Effector memory CD8-positive, alpha-beta T cell (primary cell): ENCODE measurements at regions not wholly inside any gene's neighbourhood (a gene's known extent, or its start where the extent isn't known, plus 50 kb on each side); places are given as distances from the start of the nearest gene placed in this dataset.
A peak's percentile ranks its signal among the peaks of the same experiment; 100 is the strongest.
"Not testable (repeated sequence)": the region's sequence is repeated elsewhere in the genome, so short reads cannot be mapped to it uniquely, and the experiment has no call there.

Experiments used
- ATAC-seq: fragments of 150-1000 bp; cut with Tn5 transposase; replicated peaks from 2 replicates; pipeline ENCODE4 v1.10.0; 2021; ENCODE audit warnings: mild to moderate bottlenecking, moderate library complexity
- DNase-seq, 3 experiments: peaks; one replicate each; pipeline ENCODE4 v3.0.0; 2021
- H3K27ac Mint-ChIP-seq, 2 donors: one replicate each; pipeline ENCODE4 v1.8.0; 2022; ENCODE audit warnings: mild to moderate bottlenecking in 2 of 2, mixed read lengths in 2 of 2, moderate library complexity in 2 of 2
- H3K27me3 Mint-ChIP-seq, 2 donors: one replicate each; pipeline ENCODE4 v1.8.0; 2022; ENCODE audit warnings: mixed read lengths in 2 of 2
- H3K36me3 Mint-ChIP-seq: one replicate; pipeline ENCODE4 v1.8.0; 2022; ENCODE audit warnings: mild to moderate bottlenecking, moderate library complexity, mixed read lengths; ENCODE audit not compliant: insufficient read depth
- H3K4me1 Mint-ChIP-seq, 2 donors: one replicate each; pipeline ENCODE4 v1.8.0; 2022; ENCODE audit warnings: low read depth in 2 of 2, mixed read lengths in 2 of 2
- H3K4me3 Mint-ChIP-seq, 2 donors: one replicate each; pipeline ENCODE4 v1.8.0; 2022; ENCODE audit warnings: mild to moderate bottlenecking in 2 of 2, mixed read lengths in 2 of 2, moderate library complexity in 2 of 2
- H3K9me3 Mint-ChIP-seq, 2 donors: one replicate each; pipeline ENCODE4 v1.8.0; 2022; ENCODE audit warnings: mixed read lengths in 2 of 2

DNA sequence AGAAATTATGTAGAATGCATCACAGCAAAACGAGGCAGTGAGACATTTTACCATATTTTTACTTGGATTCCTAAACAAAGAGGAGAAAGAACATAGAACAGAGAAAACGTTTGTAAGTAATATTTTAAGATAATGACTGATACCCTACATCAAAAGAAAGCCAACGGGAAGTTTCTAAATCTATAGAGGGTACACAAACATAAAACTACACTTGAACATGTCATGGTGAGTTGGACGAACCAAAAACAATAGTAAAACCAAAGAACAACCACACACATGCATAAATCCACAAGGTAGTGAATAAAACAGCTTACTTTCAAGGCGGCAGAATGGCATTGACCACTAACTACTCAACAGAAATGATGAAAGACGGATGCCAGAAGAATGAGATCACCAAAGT is 209.7 kb upstream of the NOTCH2NLA start:
- not testable (repeated sequence) for DNase-seq, ATAC-seq, H3K27ac Mint-ChIP-seq, H3K36me3 Mint-ChIP-seq, H3K27me3 Mint-ChIP-seq, H3K4me3 Mint-ChIP-seq, H3K9me3 Mint-ChIP-seq, H3K4me1 Mint-ChIP-seq

DNA sequence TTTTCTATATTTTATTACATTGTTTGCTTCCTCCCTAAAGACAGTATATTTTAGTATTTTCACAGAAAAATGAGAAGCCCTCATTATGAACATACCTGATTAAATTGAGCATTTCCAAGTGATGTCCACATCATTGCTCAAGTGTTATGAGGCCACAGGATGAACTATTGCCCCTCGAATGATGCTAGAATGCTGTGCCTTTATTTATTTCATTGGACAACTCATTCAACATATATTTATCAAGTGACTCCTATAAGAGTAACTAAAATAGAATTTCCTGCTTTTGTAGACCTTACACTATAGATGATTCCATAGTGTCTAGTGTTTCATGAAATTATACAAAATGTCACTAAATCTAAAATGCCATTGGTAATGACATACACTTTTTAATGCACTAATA is 187.8 kb upstream of the NOTCH2NLA start:
- not testable (repeated sequence) for H3K27me3 Mint-ChIP-seq, H3K4me3 Mint-ChIP-seq, H3K36me3 Mint-ChIP-seq, DNase-seq, H3K27ac Mint-ChIP-seq, H3K9me3 Mint-ChIP-seq, ATAC-seq
- H3K4me1 Mint-ChIP-seq, result peaks cover 4 to 10% of the 10 kb centered on the region in 2 donors

DNA sequence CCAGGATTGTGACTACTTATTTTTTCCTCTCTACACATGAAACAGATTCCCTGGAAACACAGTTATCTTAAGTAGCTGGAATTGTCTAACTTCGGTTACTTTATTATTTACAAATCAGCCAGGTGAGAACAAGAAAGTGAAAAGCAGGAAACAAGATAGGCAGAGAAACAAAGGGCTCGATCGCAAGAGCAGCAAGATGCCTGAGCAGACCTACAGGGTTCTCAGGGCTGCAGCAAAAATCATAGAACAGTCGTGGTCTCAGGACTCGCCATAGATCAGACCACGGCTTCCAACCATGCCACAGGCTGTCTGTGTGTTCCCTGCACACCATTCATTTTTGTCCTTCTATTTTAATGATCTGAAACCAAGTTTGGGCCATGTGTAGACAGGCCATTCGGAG is 186.2 kb upstream of the NOTCH2NLA start:
- H3K36me3 Mint-ChIP-seq, H3K27me3 Mint-ChIP-seq, H3K9me3 Mint-ChIP-seq, ATAC-seq, DNase-seq: not testable (repeated sequence)
- Mint-ChIP-seq H3K4me1 (peaks cover 6 to 12% of the 10 kb centered on the region in 2 donors), H3K27ac (peak overlapping the region; percentile 78 to 79), H3K4me3 (peak overlapping the region; percentile 35 to 69)

DNA sequence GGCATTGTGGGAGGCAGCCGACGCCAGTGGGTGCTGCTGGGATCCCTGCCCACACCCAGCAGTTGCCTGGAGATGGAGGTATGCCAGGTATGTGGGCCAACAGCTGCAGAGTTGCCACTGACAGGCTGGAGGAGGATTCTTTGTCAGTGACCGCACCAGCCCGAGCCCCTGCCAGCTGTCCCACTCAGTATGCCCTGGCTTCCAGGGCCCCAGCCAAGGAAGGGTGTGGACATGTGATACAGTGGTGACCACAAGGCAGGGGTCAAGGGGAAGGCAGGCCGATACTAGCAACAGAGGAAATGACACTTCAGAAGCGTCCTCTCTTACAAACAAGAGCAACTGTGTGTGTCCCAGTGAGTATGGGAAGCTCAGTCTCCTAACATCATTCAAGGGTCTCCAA is 185.1 kb upstream of the NOTCH2NLA start:
- ATAC-seq, H3K27me3 Mint-ChIP-seq, DNase-seq, H3K36me3 Mint-ChIP-seq, H3K9me3 Mint-ChIP-seq, H3K27ac Mint-ChIP-seq: not testable (repeated sequence)
- H3K4me3 Mint-ChIP-seq, result peak overlapping the region in 1 of 2 donors; percentile 38
- peaks cover 9 to 16% of the 10 kb centered on the region in 2 donors for H3K4me1 Mint-ChIP-seq

DNA sequence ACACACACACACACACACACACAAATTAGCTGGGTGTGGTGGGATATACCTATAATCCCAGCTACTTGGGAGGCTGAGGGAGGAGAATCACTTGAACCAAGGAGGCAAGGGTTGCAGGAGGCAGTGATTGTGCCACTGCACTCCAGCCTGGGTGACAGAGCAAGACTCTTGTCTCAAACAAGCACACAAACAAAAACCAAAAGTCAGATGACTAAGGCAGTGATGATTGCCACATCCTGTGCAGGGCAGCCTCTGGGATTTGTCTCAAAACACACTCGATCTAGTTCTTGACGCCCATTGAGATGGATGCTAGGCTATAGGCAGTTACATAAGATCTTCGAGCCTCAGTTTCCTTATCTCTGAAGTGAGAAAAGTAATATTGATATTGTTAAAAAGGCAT is 183.1 kb upstream of the NOTCH2NLA start:
- ATAC-seq (peak; percentile 76), DNase-seq (peak in 2 of 3 experiments; percentile 28 to 54)
- peaks cover 9 to 16% of the 10 kb centered on the region in 2 donors for H3K4me1 Mint-ChIP-seq
- H3K9me3 Mint-ChIP-seq, H3K27me3 Mint-ChIP-seq, H3K36me3 Mint-ChIP-seq: not testable (repeated sequence)
- H3K4me3 Mint-ChIP-seq, result peak overlapping the region; percentile 71 to 75
- peak overlapping the region; percentile 69 to 77 for H3K27ac Mint-ChIP-seq

DNA sequence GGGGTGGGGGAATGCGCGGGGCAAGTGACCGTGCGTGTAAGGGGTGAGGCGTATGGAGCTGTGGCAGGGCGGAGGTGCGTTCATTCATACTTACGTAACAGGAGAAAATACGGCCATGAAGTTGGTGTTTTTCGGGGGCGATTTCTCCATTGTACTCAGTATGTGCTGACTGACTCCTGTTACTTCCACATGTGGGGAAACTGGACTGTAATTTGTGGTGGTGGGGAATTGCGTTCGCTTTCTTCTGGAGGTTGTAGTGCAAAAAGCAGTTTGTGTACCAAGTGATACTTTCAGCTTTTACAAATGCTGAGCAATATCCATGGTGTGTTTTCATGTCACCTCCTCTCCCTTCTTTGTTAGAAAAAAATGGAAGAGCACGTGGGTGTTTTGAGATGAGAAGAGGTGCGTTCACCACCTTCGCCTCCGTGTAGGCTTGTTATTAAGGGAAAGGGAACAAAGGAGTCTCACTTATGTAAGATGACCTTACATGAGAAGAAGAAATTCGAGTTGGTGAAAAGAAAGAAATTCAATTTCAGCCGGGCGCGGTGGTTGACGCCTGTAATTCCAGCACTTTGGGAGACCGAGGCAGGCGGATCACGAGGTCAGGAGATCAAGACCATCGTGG is 181.1 kb upstream of the NOTCH2NLA start:
- ATAC-seq, result peak; percentile 70
- not testable (repeated sequence) for H3K27me3 Mint-ChIP-seq, H3K9me3 Mint-ChIP-seq, DNase-seq, H3K36me3 Mint-ChIP-seq
- H3K4me3 Mint-ChIP-seq, result peak overlapping the region; percentile 62 to 72
- H3K4me1 Mint-ChIP-seq, result peaks cover 5 to 11% of the 10 kb centered on the region in 2 donors
- peak overlapping the region; percentile 86 to 95 for H3K27ac Mint-ChIP-seq

DNA sequence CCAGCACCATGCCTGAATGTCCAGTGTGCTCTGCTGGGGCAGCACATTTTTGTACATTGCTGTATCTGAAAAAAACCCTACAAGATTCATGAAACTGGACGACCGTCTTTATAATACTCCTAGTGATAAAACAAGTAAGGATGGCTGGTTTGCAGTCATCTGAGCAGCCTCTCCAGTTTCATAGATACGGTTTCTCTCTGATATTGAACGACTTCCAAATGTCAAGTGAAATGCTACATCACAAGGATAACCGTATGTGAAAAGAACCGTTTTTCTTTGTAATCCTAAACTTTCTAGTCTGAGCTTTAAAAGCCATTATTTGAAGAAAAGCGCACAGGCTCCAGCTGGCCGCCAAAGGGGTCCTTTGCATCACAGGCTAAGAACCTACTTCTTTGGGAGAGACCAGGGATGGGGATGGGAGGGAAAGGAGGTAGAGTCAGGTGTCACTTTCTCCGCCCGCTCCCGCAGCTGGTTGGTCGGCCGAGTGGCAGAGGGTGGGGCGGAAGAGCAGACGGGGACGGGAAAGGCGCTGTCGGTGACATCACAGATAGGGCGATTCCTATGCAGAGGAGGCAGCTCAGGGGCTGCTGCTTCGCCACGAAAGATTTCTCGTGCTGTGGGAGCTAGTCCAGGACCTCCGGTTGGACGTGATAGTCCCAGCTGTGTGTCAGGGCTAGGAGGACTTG is 180.4 kb upstream of the NOTCH2NLA start:
- H3K4me3 Mint-ChIP-seq, result peak overlapping the region; percentile 62 to 72
- DNase-seq, H3K36me3 Mint-ChIP-seq, H3K27me3 Mint-ChIP-seq, H3K9me3 Mint-ChIP-seq: not testable (repeated sequence)
- peaks cover 5 to 11% of the 10 kb centered on the region in 2 donors for H3K4me1 Mint-ChIP-seq
- ATAC-seq, result peak; percentile 66
- H3K27ac Mint-ChIP-seq, result peak overlapping the region; percentile 86 to 95

DNA sequence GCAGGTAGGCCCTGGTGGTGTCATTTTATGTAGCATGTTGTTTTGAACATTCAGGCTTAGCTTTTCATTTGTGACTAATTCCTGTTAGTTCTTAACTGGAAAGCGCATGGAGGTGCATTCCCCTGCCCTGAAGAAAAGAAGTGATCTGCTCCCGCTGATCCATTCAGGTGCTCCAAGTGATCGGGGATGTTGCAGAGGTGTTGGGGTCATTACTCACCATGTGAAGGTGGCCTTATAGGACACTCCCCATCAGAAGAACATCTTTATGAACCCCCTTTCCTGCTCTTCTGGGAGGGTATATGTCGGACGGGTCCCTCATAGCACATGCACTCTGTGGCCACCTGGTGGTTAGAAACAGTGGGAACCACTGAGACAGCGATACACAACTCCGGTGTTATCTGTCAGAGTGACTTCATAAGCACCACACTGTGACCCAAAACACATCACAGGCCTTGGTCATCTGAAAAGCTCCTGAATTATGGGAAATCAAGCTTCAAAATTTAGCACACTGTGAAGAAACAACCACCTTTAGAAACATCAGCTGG is 172.5 kb upstream of the NOTCH2NLA start:
- H3K36me3 Mint-ChIP-seq, H3K9me3 Mint-ChIP-seq, H3K27me3 Mint-ChIP-seq: not testable (repeated sequence)
- Mint-ChIP-seq H3K27ac (peak overlapping the region; percentile 50 to 78), H3K4me1 (peaks cover 19 to 20% of the 10 kb centered on the region in 2 donors), H3K4me3 (peak overlapping the region; percentile 38 to 58)
- ATAC-seq (peak; percentile 71), DNase-seq (peak in 1 of 3 experiments; percentile 33)

DNA sequence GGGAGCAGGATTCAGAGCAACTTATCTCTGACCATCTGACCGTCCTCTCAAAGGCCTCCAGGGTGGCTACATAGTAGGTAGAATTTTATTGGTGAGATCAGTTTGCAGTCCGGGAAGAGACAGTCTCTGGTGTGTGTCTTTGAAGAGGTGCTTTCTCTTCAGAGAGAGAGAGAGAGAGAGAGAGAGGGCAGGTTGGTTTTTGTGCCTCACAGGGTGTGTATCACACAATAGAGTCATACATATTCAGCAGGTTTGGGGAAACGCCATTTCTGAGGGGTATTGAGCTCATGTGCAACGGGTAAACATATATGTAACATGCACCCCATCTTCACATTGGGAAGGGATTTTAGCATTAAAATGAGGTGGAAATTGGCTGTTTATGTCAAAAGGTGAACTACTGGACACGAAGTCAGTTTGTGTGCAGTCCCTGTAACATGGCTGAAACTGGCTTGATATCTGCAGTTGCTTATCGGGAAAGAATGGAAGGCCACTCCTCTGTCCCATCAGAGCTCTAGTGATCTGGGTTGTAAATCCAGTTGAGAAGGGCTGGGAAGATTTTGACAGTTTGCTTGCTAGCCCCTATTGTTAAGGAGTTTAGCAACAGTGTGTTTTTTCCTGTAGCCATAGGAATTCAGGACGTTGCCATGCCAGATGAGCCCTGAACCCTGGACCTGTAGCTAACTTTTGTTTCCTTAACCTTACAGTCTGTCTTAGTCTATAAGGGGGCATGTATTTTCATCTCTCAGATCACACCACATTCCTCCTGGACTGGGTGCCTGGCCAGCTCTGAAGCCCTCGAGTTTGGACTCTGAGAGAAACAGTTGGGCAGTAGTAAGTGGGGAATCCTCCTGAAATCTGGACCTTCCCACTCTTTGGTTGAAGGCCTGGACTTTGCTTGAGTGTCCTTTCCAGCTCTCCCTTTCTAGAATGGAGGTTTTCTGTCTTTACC is 171.6 kb upstream of the NOTCH2NLA start:
- peak overlapping the region; percentile 30 to 58 for H3K4me3 Mint-ChIP-seq
- H3K36me3 Mint-ChIP-seq, DNase-seq, ATAC-seq, H3K9me3 Mint-ChIP-seq, H3K27me3 Mint-ChIP-seq: not testable (repeated sequence)
- peak overlapping the region; percentile 50 to 78 for H3K27ac Mint-ChIP-seq
- peaks cover 19 to 20% of the 10 kb centered on the region in 2 donors for H3K4me1 Mint-ChIP-seq

DNA sequence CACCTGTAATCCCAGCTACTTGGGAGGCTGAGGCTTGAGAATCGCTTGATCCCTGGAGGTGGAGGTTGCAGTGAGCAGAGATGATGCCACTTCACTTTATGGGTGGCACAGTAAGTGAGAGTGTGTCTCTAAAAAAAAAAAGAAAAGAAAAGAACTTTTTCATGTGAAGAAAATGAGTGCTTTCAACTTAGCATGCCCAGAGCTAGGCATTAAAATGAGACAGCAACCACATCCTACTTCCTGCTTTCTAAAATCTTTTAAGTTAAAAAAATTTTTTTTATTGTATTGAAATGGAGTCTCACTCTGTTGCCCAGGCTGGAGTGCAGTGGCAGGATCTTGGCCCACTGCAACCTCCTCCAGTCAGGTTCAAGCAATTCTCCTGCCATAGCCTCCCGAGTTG is 170.4 kb upstream of the NOTCH2NLA start:
- not testable (repeated sequence) for DNase-seq, H3K9me3 Mint-ChIP-seq, H3K27me3 Mint-ChIP-seq, H3K36me3 Mint-ChIP-seq
- peak; percentile 77 for ATAC-seq
- peak overlapping the region in 1 of 2 donors; percentile 78 for H3K27ac Mint-ChIP-seq
- H3K4me3 Mint-ChIP-seq, result peak overlapping the region in 1 of 2 donors; percentile 10
- peaks cover 19 to 20% of the 10 kb centered on the region in 2 donors for H3K4me1 Mint-ChIP-seq

DNA sequence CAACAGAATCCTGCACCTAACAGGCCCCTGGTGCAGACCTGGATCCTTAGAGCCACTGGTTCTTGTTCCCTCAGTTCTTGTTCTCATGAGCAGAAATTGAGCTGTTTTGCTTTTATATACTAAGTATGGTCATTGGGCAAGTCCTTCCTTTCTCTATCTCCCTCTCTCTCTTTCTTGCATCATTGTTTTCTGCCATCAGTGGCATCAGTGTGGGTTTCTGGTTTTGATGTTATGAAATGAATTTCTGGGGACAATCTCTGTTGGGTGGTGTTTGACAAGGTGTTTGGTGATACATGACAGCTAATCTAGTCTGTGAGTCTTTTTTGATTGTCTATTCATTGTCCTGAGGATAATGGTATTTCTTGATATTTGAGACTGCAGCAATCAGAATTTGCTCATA is 168.0 kb upstream of the NOTCH2NLA start:
- not testable (repeated sequence) for H3K27ac Mint-ChIP-seq, DNase-seq, H3K27me3 Mint-ChIP-seq, ATAC-seq, H3K36me3 Mint-ChIP-seq, H3K4me3 Mint-ChIP-seq, H3K9me3 Mint-ChIP-seq
- peaks cover 18 to 19% of the 10 kb centered on the region in 2 donors for H3K4me1 Mint-ChIP-seq

DNA sequence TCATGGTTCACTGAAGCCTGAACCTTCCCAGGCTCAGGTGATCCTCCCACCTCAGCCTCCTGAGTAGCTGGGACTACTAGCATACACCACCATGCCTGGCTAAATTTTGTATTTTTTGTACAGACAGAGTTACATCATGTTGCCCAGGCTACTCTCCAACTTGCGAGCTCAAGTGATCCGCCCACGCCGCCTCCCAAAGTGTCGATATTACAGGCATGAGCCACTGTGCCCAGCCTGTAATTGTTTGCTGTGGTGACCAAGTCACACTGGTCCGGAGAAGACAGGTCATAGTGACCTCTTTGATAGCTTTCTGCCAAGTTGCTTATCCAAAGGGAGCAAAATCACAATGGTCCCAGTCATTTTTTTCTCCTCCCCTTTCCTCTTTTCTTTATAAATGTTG is 167.4 kb upstream of the NOTCH2NLA start:
- not testable (repeated sequence) for ATAC-seq, H3K27me3 Mint-ChIP-seq, H3K4me3 Mint-ChIP-seq, H3K9me3 Mint-ChIP-seq, DNase-seq, H3K27ac Mint-ChIP-seq, H3K36me3 Mint-ChIP-seq
- peaks cover 13 to 14% of the 10 kb centered on the region in 2 donors for H3K4me1 Mint-ChIP-seq

DNA sequence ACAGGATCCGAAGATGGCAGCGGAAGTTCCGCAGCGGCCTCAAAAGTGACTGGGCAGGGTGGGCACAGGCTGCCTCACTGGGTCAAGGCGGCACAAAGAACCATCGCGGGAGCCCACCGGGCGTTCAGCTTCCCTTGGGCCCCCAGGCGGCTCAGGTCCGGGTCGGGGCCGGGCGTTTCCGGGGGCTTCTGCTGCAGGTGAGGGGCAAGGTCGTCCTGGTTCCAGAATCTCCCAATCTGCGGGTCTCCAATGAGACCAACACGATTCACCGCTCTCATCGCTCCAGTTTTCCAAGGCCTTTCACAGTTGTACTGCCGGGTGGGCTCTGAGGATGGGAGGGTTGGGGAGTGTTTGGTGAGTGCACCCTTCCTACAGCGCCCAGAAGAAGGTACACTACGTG is 165.0 kb upstream of the NOTCH2NLA start:
- H3K4me3 Mint-ChIP-seq, DNase-seq, H3K4me1 Mint-ChIP-seq, H3K9me3 Mint-ChIP-seq, H3K27ac Mint-ChIP-seq, H3K27me3 Mint-ChIP-seq, ATAC-seq, H3K36me3 Mint-ChIP-seq: not testable (repeated sequence)
